ACC112 (cell line): ENCODE measurements at regions not wholly inside any gene's neighbourhood (a gene's known extent, or its start where the extent isn't known, plus 50 kb on each side); places are given as distances from the start of the nearest gene placed in this dataset.

Source experiments
- H2AFZ ChIP-seq: fragments of 200-600 bp; sonication (generic); one replicate; pipeline ENCODE4 v1.6.0; 2017; ENCODE audit warnings: antibody characterized with exemption, low read length; ENCODE audit not compliant: unreplicated experiment
- H3K27ac ChIP-seq: fragments of 200-600 bp; sonication (generic); 2 replicates; pipeline ENCODE4 v1.5.1; 2014; ENCODE audit warnings: low read depth, mild to moderate bottlenecking, antibody characterized with exemption, low read length, moderate library complexity
- H3K27me3 ChIP-seq: fragments of 200-600 bp; sonication (generic); 2 replicates; pipeline ENCODE4 v1.6.1; 2014; ENCODE audit warnings: mild to moderate bottlenecking, antibody characterized with exemption, low read length, moderate library complexity, mixed read lengths; ENCODE audit not compliant: insufficient read depth
- H3K36me3 ChIP-seq: fragments of 200-600 bp; sonication (generic); 2 replicates; pipeline ENCODE4 v1.6.1; 2016; ENCODE audit warnings: mild to moderate bottlenecking, antibody characterized with exemption, low read length, moderate library complexity, mixed read lengths; ENCODE audit not compliant: insufficient read depth
- H3K4me1 ChIP-seq: fragments of 200-600 bp; sonication (generic); one replicate; pipeline ENCODE4 v1.6.1; 2016; ENCODE audit warnings: low read length, mixed read lengths; ENCODE audit not compliant: insufficient read depth, unreplicated experiment, control insufficient read depth
- H3K4me3 ChIP-seq: fragments of 200-600 bp; sonication (generic); 2 replicates; pipeline ENCODE4 v1.5.1; 2014; ENCODE audit warnings: mild to moderate bottlenecking, low read depth, low read length
- H3K79me2 ChIP-seq: fragments of 200-600 bp; sonication (generic); one replicate; pipeline ENCODE4 v1.6.0; 2016; ENCODE audit warnings: low read length; ENCODE audit not compliant: control insufficient read depth, unreplicated experiment, insufficient read depth

DNA sequence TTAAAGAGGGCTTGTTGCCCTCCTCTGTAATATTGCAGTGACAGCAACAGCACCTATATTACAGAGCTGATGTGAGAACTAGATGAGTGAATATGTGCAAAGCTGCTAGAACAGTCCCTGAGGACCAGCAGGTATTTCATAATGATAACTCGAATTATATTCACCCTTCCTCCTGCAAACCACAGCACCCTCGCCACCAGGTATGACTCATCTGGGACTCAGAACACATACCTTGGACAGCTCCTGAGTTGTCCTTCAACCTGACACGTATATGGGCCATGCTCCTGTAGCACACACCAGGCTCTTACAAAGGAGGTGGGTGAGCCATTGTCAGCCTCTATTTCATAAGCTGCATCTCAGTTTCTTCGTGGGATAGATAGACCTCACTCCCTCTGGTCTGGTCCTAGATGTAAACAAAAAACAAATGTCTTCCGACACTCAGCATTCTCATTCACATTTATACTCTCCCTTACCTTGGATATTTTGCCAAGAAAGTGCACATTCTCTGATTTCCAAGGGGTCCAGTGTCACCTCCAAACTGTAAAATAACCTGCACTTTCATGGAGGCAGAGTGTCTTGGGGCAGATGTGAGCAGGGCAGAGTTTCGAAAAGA, 124.5 kb downstream of the TLE3 start:
- Histone ChIP-seq H2AFZ (no peak overlapping the region), H3K27ac (no peak overlapping the region)

DNA sequence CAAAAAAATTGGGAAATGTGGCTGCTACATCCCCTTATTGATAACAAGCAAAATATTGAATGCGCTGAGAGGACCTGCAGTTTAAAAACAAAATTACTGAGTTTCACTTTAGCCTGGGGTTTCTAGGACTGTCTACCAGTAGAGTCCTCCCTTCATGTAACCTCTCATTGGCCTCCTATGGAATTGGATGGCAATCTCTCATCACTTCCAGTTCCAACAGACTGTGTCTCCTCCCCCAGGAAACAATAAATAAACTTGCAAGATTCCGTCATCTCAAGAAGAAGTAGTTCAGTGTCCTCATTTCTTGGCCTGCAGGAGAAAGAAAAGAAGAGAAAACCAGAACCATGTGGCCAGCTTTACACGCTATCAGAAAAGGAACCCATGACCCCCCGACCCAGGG, 123.8 kb downstream of the TLE3 start:
- no peak overlapping the region for H2AFZ ChIP-seq
- no peaks in the 10 kb centered on the region for H3K36me3 ChIP-seq
- H3K4me3 ChIP-seq, result no peak overlapping the region
- H3K4me1 ChIP-seq, result peaks cover under 1% of the 10 kb centered on the region
- no peaks in the 10 kb centered on the region for H3K79me2 ChIP-seq
- peaks cover 75% of the 10 kb centered on the region for H3K27me3 ChIP-seq
- no peak overlapping the region for H3K27ac ChIP-seq

More for the DNA sequence above, 124.5 kb downstream of the TLE3 start:
- Histone ChIP-seq H3K27me3 (peaks cover 80% of the 10 kb centered on the region), H3K4me3 (no peak overlapping the region), H3K36me3 (no peaks in the 10 kb centered on the region), H3K4me1 (no peaks in the 10 kb centered on the region), H3K79me2 (no peaks in the 10 kb centered on the region)

DNA sequence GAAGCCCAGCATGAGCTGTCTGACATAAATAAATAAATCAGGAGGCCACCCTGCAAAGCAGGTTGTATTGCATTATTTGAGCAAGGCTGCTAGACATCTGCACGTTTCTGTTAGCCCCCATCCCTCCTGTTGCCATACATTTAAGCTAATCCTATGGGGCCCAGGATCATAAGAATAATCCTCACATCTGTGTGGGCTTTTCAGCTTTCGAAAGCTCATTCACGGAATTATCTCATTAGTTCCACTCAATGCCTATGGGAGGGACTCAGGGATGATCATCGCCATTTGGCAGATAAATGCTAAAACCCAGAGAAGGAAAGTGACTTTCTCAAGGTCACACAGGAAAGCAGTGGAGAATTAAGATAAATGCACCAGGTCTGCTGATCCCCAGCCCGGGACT, 123.4 kb downstream of the TLE3 start:
- H3K4me1 ChIP-seq, result peaks cover 5% of the 10 kb centered on the region
- no peaks in the 10 kb centered on the region for H3K79me2 ChIP-seq
- H3K36me3 ChIP-seq, result no peaks in the 10 kb centered on the region
- no peak overlapping the region for H2AFZ ChIP-seq
- no peak overlapping the region for H3K4me3 ChIP-seq
- no peak overlapping the region for H3K27ac ChIP-seq
- peaks cover 71% of the 10 kb centered on the region for H3K27me3 ChIP-seq

GRCh38 chr15:69976366-69976994, 121.2 kb downstream of the TLE3 start:
- no peak overlapping the region for H3K27ac ChIP-seq
- no peak overlapping the region for H3K4me3 ChIP-seq
- no peak overlapping the region for H2AFZ ChIP-seq
- H3K27me3 ChIP-seq, result peaks cover 49% of the 10 kb centered on the region
- peaks cover 17% of the 10 kb centered on the region for H3K4me1 ChIP-seq
- no peaks in the 10 kb centered on the region for H3K36me3 ChIP-seq
- no peaks in the 10 kb centered on the region for H3K79me2 ChIP-seq

GRCh38 chr15:69978603-69979002, 119.1 kb downstream of the TLE3 start:
- H3K27me3 ChIP-seq, result peaks cover 45% of the 10 kb centered on the region
- H3K79me2 ChIP-seq, result no peaks in the 10 kb centered on the region
- no peak overlapping the region for H3K27ac ChIP-seq
- H3K36me3 ChIP-seq, result no peaks in the 10 kb centered on the region
- no peak overlapping the region for H2AFZ ChIP-seq
- H3K4me1 ChIP-seq, result peaks cover 23% of the 10 kb centered on the region
- H3K4me3 ChIP-seq, result no peak overlapping the region

- Histone ChIP-seq H3K27me3 (peaks cover 45% of the 10 kb centered on the region), H3K27ac (no peak overlapping the region), H3K4me3 (no peak overlapping the region), H3K4me1 (peaks cover 23% of the 10 kb centered on the region), H3K79me2 (no peaks in the 10 kb centered on the region), H3K36me3 (no peaks in the 10 kb centered on the region), H2AFZ (no peak overlapping the region)
Observed at GRCh38 chr15:69979262-69979661, 118.5 kb downstream of the TLE3 start.

DNA sequence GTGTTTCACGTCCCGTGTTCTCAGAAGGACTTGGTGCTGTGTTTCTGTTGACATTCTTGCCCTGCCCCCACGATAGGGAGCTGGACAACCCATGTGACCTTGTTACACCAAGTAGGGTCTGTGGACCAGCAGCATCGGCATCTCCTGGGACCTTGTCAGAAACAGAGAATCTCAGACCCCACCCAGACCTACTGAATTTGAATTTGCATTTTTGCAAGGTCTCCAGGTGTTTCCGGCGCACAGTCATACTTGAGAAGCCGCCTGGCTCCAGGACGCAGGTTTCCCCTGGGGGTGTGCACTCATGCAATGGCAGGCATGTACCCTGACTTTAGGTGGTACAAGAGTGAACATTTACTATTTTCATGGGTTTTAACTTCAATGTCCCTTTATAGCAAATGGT, 117.9 kb downstream of the TLE3 start:
- peaks cover 45% of the 10 kb centered on the region for H3K27me3 ChIP-seq
- no peak overlapping the region for H3K27ac ChIP-seq
- no peak overlapping the region for H3K4me3 ChIP-seq
- peaks cover 23% of the 10 kb centered on the region for H3K4me1 ChIP-seq
- no peak overlapping the region for H2AFZ ChIP-seq
- H3K36me3 ChIP-seq, result no peaks in the 10 kb centered on the region
- H3K79me2 ChIP-seq, result no peaks in the 10 kb centered on the region

GRCh38 chr15:69980341-69981059, 117.2 kb downstream of the TLE3 start:
- no peak overlapping the region for H3K27ac ChIP-seq
- H3K4me3 ChIP-seq, result no peak overlapping the region
- H3K36me3 ChIP-seq, result no peaks in the 10 kb centered on the region
- H3K79me2 ChIP-seq, result no peaks in the 10 kb centered on the region
- H2AFZ ChIP-seq, result no peak overlapping the region
- peaks cover 23% of the 10 kb centered on the region for H3K4me1 ChIP-seq
- H3K27me3 ChIP-seq, result peaks cover 38% of the 10 kb centered on the region

DNA sequence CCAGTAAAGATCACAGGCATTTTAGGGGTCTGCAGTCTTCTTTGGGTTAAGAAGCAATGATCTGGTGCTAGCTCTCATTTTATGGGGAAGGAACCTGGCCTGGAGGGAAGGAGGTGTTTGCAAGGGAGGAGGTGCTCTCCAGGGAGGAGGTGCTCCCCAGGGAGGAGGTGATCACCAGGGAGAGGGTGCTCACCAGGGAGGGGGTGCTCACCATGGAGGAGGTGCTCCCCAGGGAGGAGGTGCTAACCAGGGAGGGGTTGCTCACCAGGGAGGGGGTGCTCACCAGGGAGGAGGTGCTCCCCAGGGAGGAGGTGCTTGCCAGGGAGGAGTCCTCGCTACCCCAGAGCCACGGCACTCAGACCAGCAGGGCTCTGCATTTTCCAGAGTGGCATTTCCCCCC, 115.7 kb downstream of the TLE3 start:
- Histone ChIP-seq H3K4me1 (peaks cover 23% of the 10 kb centered on the region), H3K27me3 (peaks cover 40% of the 10 kb centered on the region), H3K36me3 (no peaks in the 10 kb centered on the region), H3K4me3 (no peak overlapping the region), H3K27ac (no peak overlapping the region), H3K79me2 (no peaks in the 10 kb centered on the region), H2AFZ (no peak overlapping the region)

- no peak overlapping the region for H3K4me3 ChIP-seq
- H3K4me1 ChIP-seq, result peaks cover 23% of the 10 kb centered on the region
Observed at GRCh38 chr15:69983696-69984265, 113.9 kb downstream of the TLE3 start.

More at GRCh38 chr15:69983696-69984265, 113.9 kb downstream of the TLE3 start:
- Histone ChIP-seq H3K27ac (no peak overlapping the region), H2AFZ (no peak overlapping the region), H3K36me3 (no peaks in the 10 kb centered on the region), H3K79me2 (no peaks in the 10 kb centered on the region), H3K27me3 (peaks cover 38% of the 10 kb centered on the region)
